AG04450 (cell line): ENCODE measurements at regions not wholly inside any gene's neighbourhood (a gene's known extent, or its start where the extent isn't known, plus 50 kb on each side); places are given as distances from the start of the nearest gene placed in this dataset.
A peak's percentile ranks its signal among the peaks of the same experiment; 100 is the strongest.

Source experiments
- CTCF ChIA-PET: fragments of 300-600, 350-600 bp; formaldehyde crosslinking; extraction: SDS; loops from one replicate; lab custom pipeline; 2022; ENCODE audit warnings: antibody characterized with exemption, inconsistent platforms; lab: Charles Lee
- POLR2A ChIA-PET: fragments of 350-600 bp; formaldehyde crosslinking; extraction: SDS; loops from one replicate; lab custom pipeline; 2021; ENCODE audit warnings: antibody characterized with exemption, inconsistent platforms; lab: Yijun Ruan, JAX
- DNase-seq: peaks from one replicate; pipeline ENCODE4 v3.0.0-alpha.2; 2011; ENCODE audit warnings: low read depth, low spot score
- H3K27ac ChIP-seq: one replicate; pipeline ENCODE4 v1.5.1; 2012; ENCODE audit warnings: low read depth, low read length, control low read depth
- H3K27me3 ChIP-seq: one replicate; pipeline ENCODE4 v1.6.0; 2012; ENCODE audit warnings: low read length; ENCODE audit not compliant: control insufficient read depth, insufficient read depth
- H3K4me3 ChIP-seq: 2 replicates; pipeline ENCODE4 v1.5.1; 2011; ENCODE audit warnings: mild to moderate bottlenecking, low read depth, low read length, control low read depth
- H3K9me3 ChIP-seq: 2 replicates; pipeline ENCODE4 v1.5.1; 2012; ENCODE audit warnings: low read length; ENCODE audit not compliant: control insufficient read depth, insufficient read depth
- TF ChIP-seq, protein P1 (sequence below): IDR thresholded peaks from 2 replicates; pipeline ENCODE4 v1.5.1; 2011; ENCODE audit warnings: low read depth, low read length, control low read depth, inconsistent platforms

DNA sequence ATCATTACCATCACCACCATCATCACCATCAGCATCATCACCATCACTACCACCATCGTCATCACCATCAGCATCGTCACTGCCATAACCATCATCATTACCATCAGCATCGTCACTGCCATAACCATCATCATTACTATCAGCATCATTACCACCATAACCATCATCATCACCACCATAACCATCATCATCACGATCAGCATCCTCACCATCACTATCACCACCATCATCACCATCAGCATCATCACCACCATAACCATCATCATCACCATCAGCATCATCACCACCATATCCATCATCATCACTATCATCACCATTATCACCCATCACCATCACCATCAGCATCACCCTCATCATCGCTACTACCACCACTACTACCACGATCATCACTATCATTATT lies 493.9 kb upstream of the TBX3 start:
- no peak overlapping the region for H3K4me3 ChIP-seq
- ChIA-PET CTCF (no interaction called here), POLR2A (no interaction called here)
- H3K27ac ChIP-seq: no peak overlapping the region
- no peak for DNase-seq
- TF ChIP-seq, protein P1, sequence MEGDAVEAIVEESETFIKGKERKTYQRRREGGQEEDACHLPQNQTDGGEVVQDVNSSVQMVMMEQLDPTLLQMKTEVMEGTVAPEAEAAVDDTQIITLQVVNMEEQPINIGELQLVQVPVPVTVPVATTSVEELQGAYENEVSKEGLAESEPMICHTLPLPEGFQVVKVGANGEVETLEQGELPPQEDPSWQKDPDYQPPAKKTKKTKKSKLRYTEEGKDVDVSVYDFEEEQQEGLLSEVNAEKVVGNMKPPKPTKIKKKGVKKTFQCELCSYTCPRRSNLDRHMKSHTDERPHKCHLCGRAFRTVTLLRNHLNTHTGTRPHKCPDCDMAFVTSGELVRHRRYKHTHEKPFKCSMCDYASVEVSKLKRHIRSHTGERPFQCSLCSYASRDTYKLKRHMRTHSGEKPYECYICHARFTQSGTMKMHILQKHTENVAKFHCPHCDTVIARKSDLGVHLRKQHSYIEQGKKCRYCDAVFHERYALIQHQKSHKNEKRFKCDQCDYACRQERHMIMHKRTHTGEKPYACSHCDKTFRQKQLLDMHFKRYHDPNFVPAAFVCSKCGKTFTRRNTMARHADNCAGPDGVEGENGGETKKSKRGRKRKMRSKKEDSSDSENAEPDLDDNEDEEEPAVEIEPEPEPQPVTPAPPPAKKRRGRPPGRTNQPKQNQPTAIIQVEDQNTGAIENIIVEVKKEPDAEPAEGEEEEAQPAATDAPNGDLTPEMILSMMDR: no peak
- H3K27me3 ChIP-seq: no peaks in the 10 kb centered on the region
- no peaks in the 10 kb centered on the region for H3K9me3 ChIP-seq

DNA sequence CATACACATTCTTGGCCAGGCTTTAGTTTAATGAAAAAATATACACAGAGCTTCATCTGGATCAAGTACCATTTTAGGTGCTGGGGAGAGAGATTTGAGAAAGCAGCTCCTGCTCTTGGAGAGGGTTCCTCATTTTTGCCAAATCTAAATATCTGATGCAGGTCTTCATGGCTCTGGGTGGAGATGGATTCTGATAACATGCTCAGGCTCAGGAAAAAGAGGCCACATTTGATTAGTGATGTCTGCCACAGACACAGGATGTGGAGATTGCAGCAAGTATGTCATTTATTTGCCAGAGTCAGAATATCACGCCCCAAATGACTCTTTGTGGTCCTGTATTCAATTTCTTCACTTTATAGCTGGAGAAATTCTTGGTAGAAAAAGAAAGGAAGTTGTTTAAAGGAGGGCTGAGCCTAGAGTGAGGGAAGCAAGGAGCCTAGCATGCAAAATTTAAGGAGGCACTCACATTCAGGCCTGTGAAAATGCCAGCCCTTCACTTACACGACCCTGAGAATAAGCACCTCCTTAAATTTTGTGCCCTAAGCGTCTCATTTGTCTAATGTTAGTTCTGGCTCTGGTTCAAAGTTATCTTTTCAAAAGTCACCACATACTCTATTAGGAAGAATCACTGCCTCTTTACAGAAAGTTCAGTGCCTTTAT lies 492.9 kb upstream of the TBX3 start:
- Histone ChIP-seq H3K27ac (no peak overlapping the region), H3K9me3 (no peaks in the 10 kb centered on the region), H3K4me3 (no peak overlapping the region), H3K27me3 (no peaks in the 10 kb centered on the region)
- TF ChIP-seq, protein P1: no peak
- DNase-seq: no peak
- ChIA-PET CTCF (no interaction called here), POLR2A (no interaction called here)

DNA sequence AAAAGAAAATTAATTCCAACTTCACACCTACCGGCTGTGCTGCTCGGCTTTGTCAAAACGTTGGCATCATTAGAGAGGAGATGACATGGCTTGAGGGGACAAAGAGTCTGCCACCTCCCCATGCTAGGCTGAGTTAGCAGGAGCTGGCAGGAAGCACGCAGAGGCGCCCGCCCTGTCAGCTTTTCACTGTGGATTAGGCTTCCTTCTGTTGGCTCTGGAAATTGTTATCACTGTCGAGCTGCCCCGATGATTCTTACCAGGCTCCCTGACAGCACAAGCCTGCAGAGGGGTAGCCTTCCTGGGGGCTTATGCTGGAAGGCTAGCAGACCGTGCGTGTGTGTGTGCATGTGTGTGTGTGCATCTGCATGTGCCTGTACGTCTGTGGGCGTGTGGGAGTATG lies 490.9 kb upstream of the TBX3 start:
- Histone ChIP-seq H3K9me3 (no peaks in the 10 kb centered on the region), H3K27ac (no peak overlapping the region), H3K27me3 (no peaks in the 10 kb centered on the region), H3K4me3 (no peak overlapping the region)
- no peak for DNase-seq
- CTCF ChIA-PET: interaction anchor here (1.2 kb wide), 1 partner anchor 578 kb away, joined by 5 read pairs; no protein-coding TSS in a partner anchor
- POLR2A ChIA-PET: no interaction called here
- TF ChIP-seq, protein P1: no peak

DNA sequence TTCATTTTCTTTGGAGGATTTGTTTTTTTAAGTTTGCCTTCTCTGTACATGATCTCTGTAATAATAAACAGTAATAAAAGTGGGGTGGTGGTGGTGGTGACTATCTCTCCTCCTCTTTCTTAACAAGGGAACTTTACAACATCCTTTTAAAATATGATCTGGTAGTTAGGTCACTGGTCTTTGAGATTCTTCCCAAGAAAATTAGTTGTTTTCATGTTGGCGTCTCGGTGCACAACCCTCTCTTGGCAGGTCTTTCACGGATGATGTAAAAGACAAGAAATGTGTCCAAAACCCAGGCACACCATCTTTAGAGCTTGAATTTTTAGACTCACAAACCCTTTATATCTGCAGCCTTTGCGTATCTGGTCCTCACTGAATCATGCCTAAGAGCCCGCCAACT lies 488.5 kb upstream of the TBX3 start:
- POLR2A ChIA-PET: no interaction called here
- CTCF ChIA-PET: interaction anchor here (0.6 to 1.1 kb wide), 4 partner anchors 18 to 510 kb away, joined by 3 read pairs; no protein-coding TSS in a partner anchor
- TF ChIP-seq, protein P1: no peak
- H3K27me3 ChIP-seq: no peaks in the 10 kb centered on the region
- no peak overlapping the region for H3K4me3 ChIP-seq
- DNase-seq: peak; percentile 63
- H3K9me3 ChIP-seq: no peaks in the 10 kb centered on the region
- peak overlapping the region; percentile 73 for H3K27ac ChIP-seq

DNA sequence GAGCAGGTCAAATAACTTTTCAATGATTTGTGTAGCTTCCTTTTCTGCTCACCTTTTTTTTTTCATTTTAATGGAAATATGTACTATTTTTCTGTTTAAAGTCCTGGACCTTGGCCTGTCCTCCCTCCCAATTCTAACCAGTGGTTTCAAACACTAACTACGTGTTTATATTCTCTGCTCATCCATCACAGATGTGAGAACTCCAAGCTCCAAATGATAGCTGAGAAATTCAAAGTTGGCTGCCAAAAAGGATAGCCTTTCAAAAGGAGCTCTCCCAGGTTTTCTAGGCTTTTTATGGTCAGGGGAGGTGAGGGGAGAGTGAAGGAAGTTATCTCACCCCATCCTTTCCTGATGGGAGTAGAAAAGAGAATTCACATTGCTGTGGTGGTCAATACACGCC lies 486.0 kb upstream of the TBX3 start:
- ChIA-PET POLR2A (no interaction called here), CTCF (interaction anchor here (0.6 to 1.1 kb wide), 2 partner anchors 79 to 583 kb away, joined by 3 read pairs; no protein-coding TSS in a partner anchor)
- TF ChIP-seq, protein P1: no peak
- no peak for DNase-seq
- H3K9me3 ChIP-seq: no peaks in the 10 kb centered on the region
- H3K27me3 ChIP-seq: no peaks in the 10 kb centered on the region
- H3K27ac ChIP-seq: no peak overlapping the region
- no peak overlapping the region for H3K4me3 ChIP-seq
